IgD-negative memory B cell (primary cell): ENCODE measurements at regions not wholly inside any gene's neighbourhood (a gene's known extent, or its start where the extent isn't known, plus 50 kb on each side); places are given as distances from the start of the nearest gene placed in this dataset.

ENCODE experiments used
- H3K27ac Mint-ChIP-seq, 3 donors: one replicate each; pipeline ENCODE4 v1.8.0; 2020 to 2022; ENCODE audit warnings: mild to moderate bottlenecking in 3 of 3, mixed read lengths in 3 of 3, moderate library complexity in 1 of 3
- H3K27me3 Mint-ChIP-seq: one replicate; pipeline ENCODE4 v1.8.0; 2021; ENCODE audit warnings: mixed read lengths
- H3K36me3 Mint-ChIP-seq: one replicate; pipeline ENCODE4 v1.8.0; 2020; ENCODE audit warnings: mild to moderate bottlenecking, mixed read lengths
- H3K4me1 Mint-ChIP-seq, 3 donors: one replicate each; pipeline ENCODE4 v1.8.0; 2020 to 2022; ENCODE audit warnings: mixed read lengths in 3 of 3, mild to moderate bottlenecking in 1 of 3
- H3K4me3 Mint-ChIP-seq, 4 donors: one replicate each; pipeline ENCODE4 v1.8.0; 2020 to 2022; ENCODE audit warnings: mild to moderate bottlenecking in 4 of 4, mixed read lengths in 4 of 4, moderate library complexity in 3 of 4
- H3K9me3 Mint-ChIP-seq, 3 donors: one replicate each; pipeline ENCODE4 v1.8.0; 2020 to 2021; ENCODE audit warnings: mixed read lengths in 3 of 3, mild to moderate bottlenecking in 1 of 3

DNA sequence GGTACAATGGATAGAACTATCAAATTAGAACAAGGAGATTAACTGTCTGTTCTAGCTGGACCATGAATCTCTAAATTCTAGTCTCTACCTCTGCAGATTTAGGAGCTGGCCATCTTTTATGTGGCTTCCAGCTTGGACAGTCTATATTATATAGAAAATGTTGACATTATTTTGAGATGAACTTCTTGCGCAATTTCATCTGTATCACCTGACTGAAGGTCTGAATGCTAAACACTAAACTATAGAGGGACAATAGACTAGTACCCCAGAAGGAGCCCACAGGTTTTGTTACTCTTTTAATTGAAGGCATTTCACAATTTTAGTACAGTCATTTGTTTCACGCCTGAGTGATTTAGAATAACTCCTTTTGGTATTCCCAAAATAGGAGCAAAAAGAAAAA is 222.4 kb upstream of the ANKRD30A start:
- Mint-ChIP-seq H3K4me1 (no peaks in the 10 kb centered on the region), H3K36me3 (no peaks in the 10 kb centered on the region), H3K4me3 (no peak overlapping the region), H3K27ac (no peak overlapping the region), H3K9me3 (no peaks in the 10 kb centered on the region), H3K27me3 (no peaks in the 10 kb centered on the region)

DNA sequence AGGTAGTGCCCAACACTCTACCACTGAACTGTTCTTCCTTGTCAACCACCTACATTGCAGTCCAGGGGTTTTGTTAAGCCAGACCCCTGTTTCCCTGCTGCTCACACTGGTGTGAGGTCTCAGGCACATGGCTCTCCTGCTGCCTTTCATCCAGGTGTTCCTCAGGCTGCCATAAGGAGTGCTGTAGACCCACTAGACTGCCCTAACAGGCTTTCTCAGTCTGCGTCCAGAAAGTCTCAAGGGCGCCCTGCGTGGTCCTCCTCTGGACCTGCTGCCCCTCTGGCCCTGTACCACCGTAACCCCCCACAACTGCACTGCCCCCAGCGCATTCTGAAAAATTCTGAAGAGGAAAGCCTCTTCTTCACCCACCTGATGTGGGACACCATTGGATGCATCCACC is 225.7 kb upstream of the ANKRD30A start:
- H3K4me3 Mint-ChIP-seq: no peak overlapping the region
- H3K27me3 Mint-ChIP-seq: no peaks in the 10 kb centered on the region
- H3K9me3 Mint-ChIP-seq: no peaks in the 10 kb centered on the region
- no peaks in the 10 kb centered on the region for H3K4me1 Mint-ChIP-seq
- H3K27ac Mint-ChIP-seq: no peak overlapping the region
- peaks cover under 1% of the 10 kb centered on the region for H3K36me3 Mint-ChIP-seq

GRCh38 chr10:36888925-36889573 is 236.3 kb upstream of the ANKRD30A start:
- Mint-ChIP-seq H3K4me1 (no peaks in the 10 kb centered on the region), H3K36me3 (no peaks in the 10 kb centered on the region), H3K9me3 (peaks cover 0 to 2% (median 0%) of the 10 kb centered on the region in 3 donors), H3K4me3 (no peak overlapping the region), H3K27ac (no peak overlapping the region), H3K27me3 (no peaks in the 10 kb centered on the region)

- Mint-ChIP-seq H3K27me3 (no peaks in the 10 kb centered on the region), H3K36me3 (no peaks in the 10 kb centered on the region), H3K27ac (no peak overlapping the region), H3K4me1 (no peaks in the 10 kb centered on the region), H3K9me3 (no peaks in the 10 kb centered on the region), H3K4me3 (no peak overlapping the region)
Measured at GRCh38 chr10:36886303-36886891, 239.0 kb upstream of the ANKRD30A start.

GRCh38 chr10:36885746-36886145 is 239.7 kb upstream of the ANKRD30A start:
- Mint-ChIP-seq H3K27ac (no peak overlapping the region), H3K4me3 (no peak overlapping the region), H3K36me3 (no peaks in the 10 kb centered on the region), H3K27me3 (no peaks in the 10 kb centered on the region), H3K9me3 (no peaks in the 10 kb centered on the region), H3K4me1 (no peaks in the 10 kb centered on the region)

GRCh38 chr10:36882781-36883180 is 242.6 kb upstream of the ANKRD30A start:
- Mint-ChIP-seq H3K36me3 (no peaks in the 10 kb centered on the region), H3K9me3 (no peaks in the 10 kb centered on the region), H3K4me1 (no peaks in the 10 kb centered on the region), H3K27ac (no peak overlapping the region), H3K27me3 (no peaks in the 10 kb centered on the region), H3K4me3 (no peak overlapping the region)

GRCh38 chr10:36880898-36881297 is 244.5 kb upstream of the ANKRD30A start:
- H3K27ac Mint-ChIP-seq: no peak overlapping the region

DNA sequence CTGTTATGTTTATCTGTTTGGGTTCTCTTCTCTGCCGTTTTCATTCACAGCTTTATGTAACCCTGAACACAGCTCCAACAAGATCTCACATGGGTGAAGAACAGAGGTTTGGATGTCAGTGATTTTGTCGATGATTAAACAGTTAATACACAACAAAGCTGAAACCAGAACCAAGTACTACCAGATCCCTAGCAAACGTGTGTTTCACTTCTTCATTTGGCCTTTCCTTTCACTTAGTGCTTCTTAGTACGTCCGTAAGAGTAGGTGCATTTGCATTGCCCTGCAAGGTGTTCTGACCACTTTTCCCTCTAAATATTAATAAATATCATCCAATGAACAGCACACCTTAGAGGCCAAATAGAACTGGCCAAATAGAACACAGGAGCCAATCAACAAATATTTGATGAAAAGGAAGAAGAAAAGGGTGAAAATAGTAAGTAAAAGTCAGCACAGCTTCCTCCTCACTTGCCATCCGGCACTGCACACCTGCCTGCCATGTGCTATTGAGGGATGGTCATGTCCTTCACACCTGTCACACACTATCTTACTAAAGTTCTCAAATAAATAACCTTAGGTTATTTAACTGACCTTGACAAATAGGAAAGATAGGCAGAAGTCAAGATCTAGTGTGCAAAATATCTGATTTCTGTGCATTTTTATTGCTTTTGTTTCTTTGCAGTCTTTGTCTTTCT is 252.6 kb upstream of the ANKRD30A start:
- Mint-ChIP-seq H3K4me3 (peak overlapping the region in 2 of 4 donors; percentile 39 to 52), H3K36me3 (no peaks in the 10 kb centered on the region), H3K4me1 (peaks cover 5 to 8% (median 6%) of the 10 kb centered on the region in 3 donors), H3K9me3 (peaks cover 0 to 2% (median 1%) of the 10 kb centered on the region in 3 donors), H3K27me3 (no peaks in the 10 kb centered on the region), H3K27ac (no peak overlapping the region)

More at GRCh38 chr10:36880898-36881297, 244.5 kb upstream of the ANKRD30A start:
- Mint-ChIP-seq H3K9me3 (no peaks in the 10 kb centered on the region), H3K4me3 (no peak overlapping the region), H3K4me1 (no peaks in the 10 kb centered on the region), H3K27me3 (no peaks in the 10 kb centered on the region), H3K36me3 (no peaks in the 10 kb centered on the region)

GRCh38 chr10:36840788-36841187 is 284.6 kb upstream of the ANKRD30A start:
- H3K4me3 Mint-ChIP-seq: no peak overlapping the region
- H3K27ac Mint-ChIP-seq: no peak overlapping the region
- no peaks in the 10 kb centered on the region for H3K9me3 Mint-ChIP-seq
- H3K4me1 Mint-ChIP-seq: no peaks in the 10 kb centered on the region
- no peaks in the 10 kb centered on the region for H3K27me3 Mint-ChIP-seq
- peaks cover 2% of the 10 kb centered on the region for H3K36me3 Mint-ChIP-seq

DNA sequence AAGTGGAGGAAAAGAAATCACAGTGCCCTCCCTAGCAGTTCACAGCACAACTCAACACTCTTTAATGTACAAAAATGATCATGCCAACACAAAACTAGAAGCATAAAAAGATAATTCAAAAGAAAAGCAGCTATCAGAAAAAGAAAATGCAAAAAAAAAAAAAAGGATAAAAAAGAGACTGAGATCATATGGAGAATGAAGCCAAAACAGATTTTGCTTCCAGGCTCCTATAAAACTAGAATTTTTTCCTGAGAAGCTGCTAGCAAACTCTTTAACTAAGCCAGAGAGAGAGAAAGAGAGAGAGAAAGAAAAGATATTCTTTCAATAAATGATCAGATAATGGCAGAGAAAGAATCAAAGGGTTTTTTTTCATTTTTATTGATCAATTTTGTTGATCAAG is 288.0 kb upstream of the ANKRD30A start:
- Mint-ChIP-seq H3K27me3 (no peaks in the 10 kb centered on the region), H3K4me1 (no peaks in the 10 kb centered on the region), H3K27ac (no peak overlapping the region), H3K4me3 (no peak overlapping the region), H3K9me3 (no peaks in the 10 kb centered on the region), H3K36me3 (peaks cover 2% of the 10 kb centered on the region)

DNA sequence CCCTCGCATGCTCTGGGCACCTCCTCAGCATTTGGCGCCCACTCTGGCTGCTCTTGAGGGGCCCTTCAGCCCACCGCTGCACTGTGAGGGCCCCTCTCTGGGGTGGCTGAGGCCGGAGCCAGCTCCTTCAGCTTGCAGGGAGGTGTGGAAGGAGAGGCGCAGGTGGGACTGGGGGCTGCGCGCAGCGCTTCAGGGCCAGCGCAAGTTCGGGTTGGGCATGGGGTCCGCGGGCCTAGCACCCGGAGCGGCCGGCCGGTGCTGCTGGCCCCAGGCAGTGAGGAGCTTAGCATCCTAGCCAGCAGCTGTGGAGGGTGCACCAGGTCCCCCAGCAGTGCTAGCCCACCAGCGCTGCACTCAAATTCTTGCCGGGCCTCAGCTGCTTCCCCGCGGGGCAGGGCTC is 305.6 kb upstream of the ANKRD30A start:
- Mint-ChIP-seq H3K4me3 (no peak overlapping the region), H3K27ac (no peak overlapping the region), H3K4me1 (no peaks in the 10 kb centered on the region), H3K27me3 (no peaks in the 10 kb centered on the region), H3K9me3 (peaks cover 1 to 9% (median 5%) of the 10 kb centered on the region in 3 donors), H3K36me3 (no peaks in the 10 kb centered on the region)

DNA sequence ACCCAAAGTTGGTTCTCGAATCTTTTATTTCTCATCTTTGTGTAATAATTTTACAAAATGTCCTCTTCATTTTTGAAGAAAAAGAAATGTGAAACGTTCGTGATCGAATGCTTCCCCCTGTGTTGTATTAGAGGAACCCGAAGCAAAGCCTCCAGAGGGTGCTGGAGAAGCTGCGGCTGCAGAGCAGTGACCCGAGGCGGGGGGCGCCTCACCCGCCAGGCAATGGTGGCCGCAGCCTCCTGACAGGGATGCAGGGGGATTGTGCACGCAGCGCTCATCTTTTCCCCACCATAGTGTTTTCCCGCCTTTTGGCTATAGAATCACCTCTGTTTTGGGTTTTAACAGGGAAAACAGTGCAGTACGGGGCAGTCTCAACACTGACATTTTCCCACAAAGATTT is 307.5 kb upstream of the ANKRD30A start:
- H3K36me3 Mint-ChIP-seq: no peaks in the 10 kb centered on the region
- no peak overlapping the region for H3K4me3 Mint-ChIP-seq
- H3K27ac Mint-ChIP-seq: no peak overlapping the region

GRCh38 chr10:36808625-36809362 is 316.6 kb upstream of the ANKRD30A start:
- H3K4me1 Mint-ChIP-seq: peaks cover 0 to 4% (median 0%) of the 10 kb centered on the region in 3 donors
- H3K4me3 Mint-ChIP-seq: no peak overlapping the region
- no peaks in the 10 kb centered on the region for H3K27me3 Mint-ChIP-seq
- no peaks in the 10 kb centered on the region for H3K36me3 Mint-ChIP-seq
- no peaks in the 10 kb centered on the region for H3K9me3 Mint-ChIP-seq
- H3K27ac Mint-ChIP-seq: no peak overlapping the region

More for the DNA sequence above, 307.5 kb upstream of the ANKRD30A start:
- no peaks in the 10 kb centered on the region for H3K4me1 Mint-ChIP-seq
- no peaks in the 10 kb centered on the region for H3K27me3 Mint-ChIP-seq
- H3K9me3 Mint-ChIP-seq: peaks cover 1 to 9% (median 2%) of the 10 kb centered on the region in 3 donors

DNA sequence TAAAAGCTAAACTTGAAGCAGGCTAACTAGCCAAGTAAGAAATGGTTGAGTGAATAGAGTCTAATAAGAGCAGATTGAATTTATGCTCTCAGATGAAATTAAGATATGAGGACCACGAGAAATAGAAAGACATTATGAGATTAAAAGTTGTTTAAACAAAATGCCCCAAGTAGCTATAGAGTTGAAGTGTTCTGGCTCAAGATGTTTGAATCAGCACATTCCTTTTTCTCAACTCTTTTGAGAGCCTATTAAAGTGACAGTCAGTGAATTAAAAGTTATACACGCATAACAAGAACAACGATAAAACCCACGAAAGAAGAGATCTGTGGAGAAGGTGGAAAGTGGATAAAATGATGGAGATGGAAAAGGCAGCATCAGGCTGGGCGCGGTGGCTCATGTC is 322.2 kb upstream of the ANKRD30A start:
- H3K9me3 Mint-ChIP-seq: no peaks in the 10 kb centered on the region

GRCh38 chr10:36802490-36803153 is 322.8 kb upstream of the ANKRD30A start:
- Mint-ChIP-seq H3K4me3 (no peak overlapping the region), H3K27ac (no peak overlapping the region), H3K36me3 (no peaks in the 10 kb centered on the region)

More for the DNA sequence above, 322.2 kb upstream of the ANKRD30A start:
- H3K4me1 Mint-ChIP-seq: no peaks in the 10 kb centered on the region
- H3K27me3 Mint-ChIP-seq: no peaks in the 10 kb centered on the region
- no peaks in the 10 kb centered on the region for H3K36me3 Mint-ChIP-seq
- H3K4me3 Mint-ChIP-seq: no peak overlapping the region
- peak overlapping the region in 1 of 3 donors; percentile 17 for H3K27ac Mint-ChIP-seq

More at GRCh38 chr10:36802490-36803153, 322.8 kb upstream of the ANKRD30A start:
- H3K9me3 Mint-ChIP-seq: no peaks in the 10 kb centered on the region
- no peaks in the 10 kb centered on the region for H3K4me1 Mint-ChIP-seq
- H3K27me3 Mint-ChIP-seq: no peaks in the 10 kb centered on the region
